Ammon's horn (tissue), 1 donor: ENCODE measurements at regions not wholly inside any gene's neighbourhood (a gene's known extent, or its start where the extent isn't known, plus 50 kb on each side); places are given as distances from the start of the nearest gene placed in this dataset.

ENCODE experiments used
- DNase-seq: peaks from one replicate; pipeline ENCODE4 v3.0.0-alpha.2; 2016; ENCODE audit warnings: low spot score

GRCh38 chr18:10314066-10314465 is 140.4 kb upstream of the APCDD1 start:
- no peak for DNase-seq

DNA sequence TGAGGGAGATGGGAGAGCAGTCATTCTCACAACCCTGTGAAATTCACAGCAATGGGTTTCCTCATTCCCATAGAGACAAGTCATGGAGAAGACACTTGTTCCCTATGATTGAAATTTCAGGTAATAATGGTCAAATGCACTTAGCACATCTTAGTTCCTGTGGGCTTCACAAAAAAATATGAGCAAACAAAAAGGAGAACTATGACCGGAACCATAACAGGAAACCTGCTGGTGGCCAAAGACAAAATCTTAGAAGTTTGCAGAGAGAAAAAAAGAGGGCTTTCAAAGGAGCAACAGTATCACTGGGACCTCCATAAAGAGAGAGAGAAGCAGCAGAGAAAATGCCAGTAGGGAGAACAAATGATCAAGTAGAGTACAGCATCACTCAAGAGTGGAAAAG is 138.9 kb upstream of the APCDD1 start:
- no peak for DNase-seq

DNA sequence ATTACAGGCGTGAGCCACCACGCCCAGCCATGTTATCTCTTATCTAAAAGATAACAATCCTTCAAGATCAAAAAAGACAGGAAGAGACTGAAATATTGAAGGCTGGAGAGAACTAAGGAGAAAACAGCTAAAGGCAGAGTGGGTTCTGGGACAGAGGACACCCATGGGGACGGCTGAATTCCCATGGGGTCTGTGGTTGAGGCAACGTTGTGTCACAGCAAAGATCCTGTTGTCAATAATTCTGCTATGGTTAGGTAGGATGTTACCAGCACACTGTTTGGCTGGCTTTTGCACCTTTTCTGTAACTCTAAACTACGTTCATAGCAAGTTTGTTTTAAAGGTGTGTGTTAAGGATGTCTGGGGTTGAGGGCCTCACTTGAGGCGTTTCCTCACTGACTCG is 137.7 kb upstream of the APCDD1 start:
- no peak for DNase-seq

- DNase-seq = no peak
These were observed 136.4 kb upstream of the APCDD1 start for GRCh38 chr18:10317864-10318690.

DNA sequence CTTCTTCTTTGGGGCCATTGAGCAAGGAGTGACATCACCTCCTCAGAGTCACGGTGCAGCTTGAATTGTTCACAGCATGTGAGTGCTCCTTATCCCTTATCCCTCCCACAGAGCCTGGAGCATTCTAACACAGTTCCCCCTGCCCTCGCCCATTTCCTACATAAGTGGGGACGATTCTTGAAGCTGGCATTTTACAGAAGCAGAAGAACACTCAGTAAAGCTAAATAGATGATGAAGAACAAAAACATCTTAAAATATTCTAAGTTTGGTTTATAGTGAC is 135.8 kb upstream of the APCDD1 start:
- DNase-seq = no peak

DNA sequence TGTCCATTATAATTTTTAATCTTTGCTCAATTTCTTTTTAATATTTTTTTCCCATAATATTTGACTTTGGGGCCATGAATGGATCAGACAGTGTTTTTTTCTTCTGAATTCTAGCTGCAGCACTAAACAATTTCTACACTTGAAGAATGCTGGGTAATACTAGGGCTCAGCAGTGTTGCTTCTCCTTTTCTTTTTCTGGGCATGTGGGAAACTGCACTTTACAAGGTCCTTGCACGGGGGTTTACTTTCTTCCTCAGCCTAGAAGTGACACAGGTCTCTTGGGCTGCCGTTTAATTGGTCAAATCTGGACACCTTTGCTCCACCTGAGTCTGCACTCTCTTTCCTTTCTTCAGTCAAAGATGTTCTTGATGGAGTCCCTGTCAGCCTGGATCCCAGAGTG is 135.4 kb upstream of the APCDD1 start:
- DNase-seq = no peak

GRCh38 chr18:10319914-10320600 is 134.4 kb upstream of the APCDD1 start:
- no peak for DNase-seq

DNA sequence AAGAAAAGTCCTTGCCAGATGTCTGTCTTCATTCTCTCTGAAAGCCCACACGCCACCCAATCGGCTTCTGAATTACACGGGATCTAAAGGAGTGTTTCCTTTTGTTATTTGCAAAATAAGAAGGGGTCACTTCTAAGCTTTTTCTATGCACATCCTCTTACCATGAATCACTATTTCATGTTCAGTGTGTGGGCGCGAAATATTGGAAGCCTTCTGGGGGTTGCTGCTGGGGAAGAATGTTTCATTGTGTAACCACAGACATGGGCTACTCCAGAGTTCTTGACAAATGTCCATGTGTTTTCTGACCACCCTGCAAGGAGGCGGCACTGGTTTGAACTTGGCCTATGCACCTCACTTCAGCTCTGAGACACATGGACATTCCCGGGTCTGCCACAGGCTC is 133.6 kb upstream of the APCDD1 start:
- DNase-seq = no peak

- DNase-seq = no peak
These were observed 132.9 kb upstream of the APCDD1 start for GRCh38 chr18:10321576-10321975.

- no peak for DNase-seq
These were observed 132.4 kb upstream of the APCDD1 start for GRCh38 chr18:10322004-10322403.

DNA sequence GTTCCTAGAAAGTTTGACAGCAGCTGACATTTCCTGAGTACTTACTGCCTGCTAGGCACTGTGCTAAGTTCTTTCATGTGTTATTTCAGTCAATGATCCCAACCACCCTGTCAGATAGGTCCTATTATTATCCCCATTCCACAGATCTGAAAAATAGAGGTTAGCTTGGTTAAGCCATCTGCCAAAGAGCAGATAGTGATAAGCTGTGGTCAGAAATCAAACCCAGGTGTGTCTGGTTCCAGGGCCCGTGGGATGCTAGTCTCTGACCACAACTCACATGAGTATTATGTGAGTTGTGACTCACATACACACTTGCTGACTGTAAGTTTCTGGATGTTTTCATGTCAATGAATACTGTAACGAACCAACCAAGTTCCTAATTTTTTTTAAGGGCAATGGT is 132.0 kb upstream of the APCDD1 start:
- DNase-seq = no peak

DNA sequence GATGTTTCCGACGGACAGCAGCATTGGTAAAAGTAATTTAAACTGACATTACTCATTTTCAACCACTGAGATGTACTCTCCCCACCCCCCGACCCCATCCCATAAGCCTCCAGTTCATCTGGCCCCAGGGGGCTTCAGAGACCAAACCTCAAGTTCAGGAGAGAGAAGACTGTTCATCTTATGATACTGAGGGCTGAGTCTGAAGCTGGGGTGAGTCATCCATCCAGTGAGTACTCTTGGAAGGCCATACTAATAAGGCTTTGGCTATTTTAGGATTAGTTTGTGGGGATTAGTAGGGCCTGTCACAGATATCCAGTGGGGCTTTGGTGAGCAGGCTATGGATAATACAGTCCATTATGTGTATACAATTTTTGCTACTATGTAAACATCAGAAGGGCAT is 125.3 kb upstream of the APCDD1 start:
- no peak for DNase-seq

DNA sequence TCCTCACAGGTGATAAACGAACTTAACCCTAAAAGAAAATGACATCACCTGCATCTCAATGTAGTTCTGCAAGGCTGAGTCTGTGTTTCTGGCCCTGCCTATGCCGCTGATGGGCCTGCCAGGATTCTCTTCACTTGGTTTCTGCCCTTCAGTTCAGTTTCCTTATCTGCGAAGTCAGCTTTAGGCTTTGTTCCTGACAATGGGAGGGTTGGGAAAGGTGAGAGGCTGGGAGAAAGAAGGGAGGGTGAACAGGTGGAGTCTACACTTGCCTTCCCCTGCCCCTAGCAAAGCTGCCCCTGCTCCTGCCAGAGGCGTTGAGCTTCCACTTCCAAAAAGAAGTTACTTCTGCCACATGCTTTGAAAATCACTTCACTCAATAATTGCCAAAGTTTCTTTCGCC is 124.0 kb upstream of the APCDD1 start:
- no peak for DNase-seq

DNA sequence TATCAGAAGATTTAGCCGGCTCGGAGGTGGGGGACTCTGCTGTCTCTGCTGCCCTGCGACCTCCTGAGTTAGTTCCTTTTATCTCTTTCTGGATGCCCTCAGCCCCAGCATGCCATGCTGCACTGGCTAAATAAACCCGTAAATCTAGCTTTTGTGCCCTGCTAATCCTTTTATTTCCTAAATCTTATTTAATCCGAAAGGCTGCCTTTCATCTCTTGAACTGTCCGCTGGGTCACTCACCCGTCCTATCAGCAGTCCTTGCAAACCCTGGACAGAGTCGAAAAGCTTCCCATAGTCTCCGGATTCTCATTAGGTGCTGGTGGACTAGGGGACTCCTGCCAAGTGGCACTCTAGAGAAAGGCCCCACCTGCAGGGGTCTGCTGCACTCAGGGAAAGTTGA is 122.0 kb upstream of the APCDD1 start:
- no peak for DNase-seq

DNA sequence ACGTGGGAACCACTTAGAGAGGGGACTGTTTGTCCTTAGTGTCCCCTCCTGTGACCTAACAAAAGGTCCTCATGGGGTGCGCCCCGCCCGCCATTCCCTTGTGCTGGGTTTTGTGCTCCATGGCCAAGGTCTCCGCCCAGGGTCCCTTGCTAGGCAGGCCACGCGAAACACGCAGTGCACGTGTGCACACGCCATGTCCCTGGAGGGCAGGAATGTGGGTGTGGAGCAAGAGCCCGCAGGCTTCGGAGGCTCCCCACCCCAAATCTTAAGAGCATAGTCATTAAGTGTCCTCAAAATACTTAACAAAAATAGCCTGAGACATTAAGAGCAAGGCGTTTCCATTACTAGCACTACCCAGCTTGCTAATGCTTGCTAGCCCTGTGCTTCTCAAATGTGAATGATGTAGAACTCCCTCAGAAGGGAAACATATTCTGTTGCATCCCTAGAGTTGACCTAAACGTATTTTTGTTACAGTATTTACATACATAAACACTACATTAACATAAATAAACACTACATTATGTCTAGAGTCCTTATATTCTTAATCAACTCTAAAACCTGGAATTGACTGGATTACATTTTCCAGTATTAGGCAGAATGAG is 117.6 kb upstream of the APCDD1 start:
- no peak for DNase-seq

GRCh38 chr18:10340821-10341220 is 113.6 kb upstream of the APCDD1 start:
- no peak for DNase-seq

GRCh38 chr18:10343778-10344177 is 110.7 kb upstream of the APCDD1 start:
- DNase-seq = peak; percentile 76

DNA sequence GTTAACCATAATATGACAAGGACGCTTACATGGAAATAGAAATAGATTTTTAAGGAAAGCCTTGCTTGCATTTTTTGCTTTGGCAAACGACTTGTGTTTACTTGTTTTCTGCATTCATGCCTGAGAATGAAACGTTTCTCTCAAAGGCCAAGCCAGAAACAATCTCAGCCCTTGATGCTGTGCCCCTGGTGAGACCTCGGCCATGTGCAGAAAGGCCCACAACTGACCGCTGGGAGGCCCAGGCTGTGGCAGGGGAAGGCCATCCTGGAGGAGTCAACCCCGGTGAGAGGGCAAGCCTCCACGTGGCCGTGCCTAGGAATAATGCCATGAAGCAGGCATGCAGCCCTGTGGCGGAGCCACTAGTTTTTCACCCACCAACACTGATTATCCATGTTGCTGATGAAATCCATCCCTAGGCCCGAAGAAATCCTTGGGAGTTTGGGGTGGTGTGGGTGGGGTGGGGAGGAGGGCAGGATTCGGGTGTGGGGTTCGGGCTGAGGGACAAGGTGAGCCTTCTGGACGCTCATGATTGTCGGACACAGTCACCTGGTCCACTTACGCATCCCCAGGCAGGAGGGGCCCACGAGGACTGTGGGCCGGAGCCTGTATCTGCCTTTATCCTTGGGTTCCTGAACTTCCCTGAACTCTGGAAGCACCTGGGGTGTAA is 107.6 kb upstream of the APCDD1 start:
- DNase-seq = no peak

- no peak for DNase-seq
These were observed 104.9 kb upstream of the APCDD1 start for GRCh38 chr18:10349561-10349960.

DNA sequence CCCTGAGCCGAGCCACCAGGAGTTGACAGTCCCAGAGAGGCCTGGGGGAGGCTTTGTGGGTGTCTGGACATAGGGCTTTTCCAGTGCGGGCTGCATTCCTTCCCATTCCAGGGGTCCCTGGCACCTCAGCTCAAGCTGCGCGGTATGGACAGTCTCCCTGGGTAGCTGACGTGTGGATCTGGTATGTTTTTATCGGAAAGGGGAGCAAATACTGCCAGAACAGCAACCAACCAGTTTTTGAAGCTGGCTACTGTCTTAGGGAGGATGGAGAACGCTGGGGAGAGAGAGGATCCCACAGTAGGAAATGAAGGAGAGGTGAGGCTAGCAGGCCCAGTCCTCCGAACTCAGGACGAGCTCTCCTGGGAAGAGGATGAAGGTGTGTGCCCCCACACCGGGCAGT is 103.8 kb upstream of the APCDD1 start:
- no peak for DNase-seq

DNA sequence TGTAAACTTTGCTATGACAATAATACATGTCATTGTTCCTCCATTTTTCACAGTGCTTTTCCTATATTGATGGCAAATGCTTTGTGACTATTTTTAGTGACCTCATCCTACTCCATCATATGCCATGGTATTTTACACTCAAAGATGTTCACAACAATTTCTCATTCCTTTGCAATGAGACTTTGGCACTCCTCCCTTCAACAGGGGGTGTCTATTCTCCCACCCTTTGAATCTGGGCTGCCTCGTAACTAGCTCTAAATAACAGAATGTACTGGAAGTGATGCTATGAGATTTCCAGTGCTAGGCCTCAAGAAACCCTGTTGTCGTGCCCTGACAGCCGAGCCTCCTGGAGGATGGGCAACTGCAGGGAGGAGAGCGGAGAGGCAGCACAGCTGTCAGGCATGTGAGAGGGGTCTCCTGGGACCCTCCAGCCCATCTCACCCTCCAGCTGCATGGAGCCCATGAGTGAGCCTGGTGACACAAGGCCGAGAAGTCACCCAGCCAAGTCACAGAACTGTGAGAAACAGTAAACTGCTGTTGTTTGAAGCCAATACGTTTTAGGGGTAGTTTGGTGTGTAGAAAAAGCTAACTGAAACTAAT is 103.1 kb upstream of the APCDD1 start:
- no peak for DNase-seq

GRCh38 chr18:10351858-10352257 is 102.6 kb upstream of the APCDD1 start:
- DNase-seq = no peak

- DNase-seq = no peak
These were observed 101.8 kb upstream of the APCDD1 start for GRCh38 chr18:10352671-10353070.
